ENCODE measurements at regions not wholly inside any gene's neighbourhood (a gene's known extent, or its start where the extent isn't known, plus 50 kb on each side); places are given as distances from the start of the nearest gene placed in this dataset.
A peak's percentile ranks its signal among the peaks of the same experiment; 100 is the strongest.

GRCh38 chr2:48912110-48912509 lies 156.6 kb upstream of the LHCGR start:
- DNase-seq = no peak

- no peak for DNase-seq
Observed at GRCh38 chr2:48910961-48911360, 155.4 kb upstream of the LHCGR start.

- no peak for DNase-seq
Observed at GRCh38 chr2:48906633-48907032, 151.1 kb upstream of the LHCGR start.

GRCh38 chr2:48905696-48906095 lies 150.2 kb upstream of the LHCGR start:
- DNase-seq = no peak

- DNase-seq = no peak
Observed at GRCh38 chr2:48902521-48902920, 147.0 kb upstream of the LHCGR start.

GRCh38 chr2:48901416-48901815 lies 145.9 kb upstream of the LHCGR start:
- no peak for DNase-seq

- no peak for DNase-seq
Observed at GRCh38 chr2:48901015-48901343, 145.5 kb upstream of the LHCGR start.

- DNase-seq = peak; percentile 23
Observed at GRCh38 chr2:48900321-48901014, 144.9 kb upstream of the LHCGR start.

GRCh38 chr2:48896870-48897269 lies 141.3 kb upstream of the LHCGR start:
- no peak for DNase-seq

GRCh38 chr2:48890454-48891131 lies 135.1 kb upstream of the LHCGR start:
- no peak for DNase-seq

GRCh38 chr2:48888066-48888465 lies 132.5 kb upstream of the LHCGR start:
- no peak for DNase-seq

GRCh38 chr2:48886919-48887318 lies 131.4 kb upstream of the LHCGR start:
- DNase-seq = no peak

GRCh38 chr2:48885841-48886240 lies 130.3 kb upstream of the LHCGR start:
- DNase-seq = no peak

- no peak for DNase-seq
Observed at GRCh38 chr2:48883661-48884060, 128.1 kb upstream of the LHCGR start.

GRCh38 chr2:48874282-48874681 lies 118.8 kb upstream of the LHCGR start:
- DNase-seq = no peak

GRCh38 chr2:48873666-48874065 lies 118.1 kb upstream of the LHCGR start:
- no peak for DNase-seq

GRCh38 chr2:48870942-48871341 lies 115.4 kb upstream of the LHCGR start:
- no peak for DNase-seq

- no peak for DNase-seq
Observed at GRCh38 chr2:48870503-48870902, 115.0 kb upstream of the LHCGR start.

GRCh38 chr2:48865704-48866103 lies 110.2 kb upstream of the LHCGR start:
- DNase-seq = no peak

GRCh38 chr2:48860380-48860779 lies 104.9 kb upstream of the LHCGR start:
- DNase-seq = no peak

GRCh38 chr2:48856657-48857056 lies 101.1 kb upstream of the LHCGR start:
- no peak for DNase-seq

GRCh38 chr2:48856144-48856543 lies 100.6 kb upstream of the LHCGR start:
- DNase-seq = no peak

- DNase-seq = no peak
Observed at GRCh38 chr2:48855142-48855541, 99.6 kb upstream of the LHCGR start.

GRCh38 chr2:48854681-48855080 lies 99.2 kb upstream of the LHCGR start:
- no peak for DNase-seq

- no peak for DNase-seq
Observed at GRCh38 chr2:48852938-48853337, 97.4 kb upstream of the LHCGR start.
